ENCODE measurements at regions not wholly inside any gene's neighbourhood (a gene's known extent, or its start where the extent isn't known, plus 50 kb on each side); places are given as distances from the start of the nearest gene placed in this dataset.

DNA sequence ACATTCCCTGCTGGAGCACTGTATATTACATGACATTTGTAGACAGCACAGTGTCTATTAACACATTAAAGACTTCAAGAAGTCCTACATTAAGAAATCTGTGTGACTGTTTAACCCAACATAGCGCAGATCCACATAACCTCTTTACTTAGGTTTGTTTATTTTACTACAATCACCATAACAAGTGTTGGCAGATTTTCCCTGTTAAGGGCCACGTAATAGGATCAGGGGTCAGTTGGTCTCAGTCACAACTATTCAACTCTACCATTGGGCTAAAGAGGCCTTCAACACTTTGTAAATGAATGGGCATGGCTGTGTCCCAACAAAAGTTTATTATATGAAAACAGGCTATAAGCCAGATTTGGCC, 51.3 kb upstream of the ADORA2B start:
- TF ChIP-seq, protein P1, sequence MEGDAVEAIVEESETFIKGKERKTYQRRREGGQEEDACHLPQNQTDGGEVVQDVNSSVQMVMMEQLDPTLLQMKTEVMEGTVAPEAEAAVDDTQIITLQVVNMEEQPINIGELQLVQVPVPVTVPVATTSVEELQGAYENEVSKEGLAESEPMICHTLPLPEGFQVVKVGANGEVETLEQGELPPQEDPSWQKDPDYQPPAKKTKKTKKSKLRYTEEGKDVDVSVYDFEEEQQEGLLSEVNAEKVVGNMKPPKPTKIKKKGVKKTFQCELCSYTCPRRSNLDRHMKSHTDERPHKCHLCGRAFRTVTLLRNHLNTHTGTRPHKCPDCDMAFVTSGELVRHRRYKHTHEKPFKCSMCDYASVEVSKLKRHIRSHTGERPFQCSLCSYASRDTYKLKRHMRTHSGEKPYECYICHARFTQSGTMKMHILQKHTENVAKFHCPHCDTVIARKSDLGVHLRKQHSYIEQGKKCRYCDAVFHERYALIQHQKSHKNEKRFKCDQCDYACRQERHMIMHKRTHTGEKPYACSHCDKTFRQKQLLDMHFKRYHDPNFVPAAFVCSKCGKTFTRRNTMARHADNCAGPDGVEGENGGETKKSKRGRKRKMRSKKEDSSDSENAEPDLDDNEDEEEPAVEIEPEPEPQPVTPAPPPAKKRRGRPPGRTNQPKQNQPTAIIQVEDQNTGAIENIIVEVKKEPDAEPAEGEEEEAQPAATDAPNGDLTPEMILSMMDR (conservative IDR thresholded peaks at IDR 0.05; ENCODE audit: low read depth, low read length), result no peak
- no peak for TF ChIP-seq EZH2 (IDR thresholded peaks at IDR 0.05; ENCODE audit: borderline replicate concordance, low read depth, low read length, poor library complexity, severe bottlenecking)
